ENCODE measurements at regions not wholly inside any gene's neighbourhood (a gene's known extent, or its start where the extent isn't known, plus 50 kb on each side); places are given as distances from the start of the nearest gene placed in this dataset.
"Not testable (repeated sequence)": the region's sequence is repeated elsewhere in the genome, so short reads cannot be mapped to it uniquely, and the experiment has no call there.

- no peak overlapping the region for H3K4me3 ChIP-seq (ENCODE audit: low read length)
- H3K27me3 ChIP-seq (ENCODE audit: insufficient read depth, low read length): no peaks in the 10 kb centered on the region
- no peaks in the 10 kb centered on the region for H3K9me3 ChIP-seq (ENCODE audit: low read depth, low read length)
- H3K4me1 ChIP-seq (ENCODE audit: insufficient read depth, low read length): no peaks in the 10 kb centered on the region
These were observed 454.7 kb downstream of the PYDC2 start for GRCh38 chr3:191915712-191916111.

DNA sequence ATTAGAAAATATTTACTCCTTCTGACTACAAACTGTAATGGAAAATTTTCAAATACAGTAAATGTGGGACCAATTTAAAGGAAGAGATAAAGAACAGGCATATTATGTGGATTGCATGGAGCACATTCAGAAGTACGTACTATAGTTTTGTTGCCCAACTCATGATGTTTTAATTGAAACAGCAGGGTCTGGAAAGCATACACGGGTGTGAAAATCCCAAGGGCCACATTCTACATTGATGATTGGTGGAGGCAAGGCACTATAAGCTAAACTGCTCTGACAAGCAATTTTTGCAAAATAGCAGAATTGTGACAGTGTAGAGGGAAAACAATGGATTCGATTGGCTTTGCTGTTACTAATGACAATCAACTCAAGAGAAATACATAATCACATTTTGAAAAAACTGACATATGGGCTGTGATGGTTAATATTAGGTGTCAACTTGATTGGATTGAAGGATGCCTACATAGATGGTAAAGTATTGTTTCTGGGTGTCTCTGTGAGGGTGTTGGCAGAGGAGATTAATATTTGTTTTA lies 458.6 kb downstream of the PYDC2 start:
- Histone ChIP-seq H3K27me3 (ENCODE audit: insufficient read depth, low read length) (no peaks in the 10 kb centered on the region), H3K9me3 (ENCODE audit: low read depth, low read length) (no peaks in the 10 kb centered on the region), H3K4me3 (ENCODE audit: low read length) (no peak overlapping the region), H3K4me1 (ENCODE audit: insufficient read depth, low read length) (no peaks in the 10 kb centered on the region)

GRCh38 chr3:191922570-191922969 lies 461.6 kb downstream of the PYDC2 start:
- Histone ChIP-seq H3K4me3 (ENCODE audit: low read length) (no peak overlapping the region), H3K27me3 (ENCODE audit: insufficient read depth, low read length) (no peaks in the 10 kb centered on the region), H3K9me3 (ENCODE audit: low read depth, low read length) (no peaks in the 10 kb centered on the region), H3K4me1 (ENCODE audit: insufficient read depth, low read length) (no peaks in the 10 kb centered on the region)

GRCh38 chr3:191927183-191927817 lies 466.3 kb downstream of the PYDC2 start:
- not testable (repeated sequence) for H3K9me3 ChIP-seq (ENCODE audit: low read depth, low read length); H3K4me3 ChIP-seq (ENCODE audit: low read length); H3K4me1 ChIP-seq (ENCODE audit: insufficient read depth, low read length); H3K27me3 ChIP-seq (ENCODE audit: insufficient read depth, low read length)

DNA sequence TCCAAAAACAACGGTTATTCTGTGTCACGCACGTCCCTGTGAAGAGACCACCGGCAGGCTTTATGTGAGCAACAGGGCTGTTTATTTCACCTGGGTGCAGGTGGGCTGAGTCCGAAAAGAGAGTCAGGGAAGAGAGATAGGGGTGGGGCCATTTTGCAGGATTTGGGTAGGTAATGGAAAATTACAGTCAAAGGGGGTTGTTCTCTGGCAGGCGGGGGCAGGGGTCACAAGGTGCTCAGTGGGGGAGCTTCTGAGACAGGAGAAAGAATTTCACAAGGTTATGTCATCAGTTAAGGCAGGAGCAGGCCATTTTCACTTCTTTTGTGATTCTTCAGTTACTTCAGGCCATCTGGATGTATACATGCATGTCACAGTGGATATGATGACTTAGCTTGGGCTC lies 467.0 kb downstream of the PYDC2 start:
- not testable (repeated sequence) for H3K27me3 ChIP-seq (ENCODE audit: insufficient read depth, low read length); H3K4me1 ChIP-seq (ENCODE audit: insufficient read depth, low read length); H3K4me3 ChIP-seq (ENCODE audit: low read length); H3K9me3 ChIP-seq (ENCODE audit: low read depth, low read length)

DNA sequence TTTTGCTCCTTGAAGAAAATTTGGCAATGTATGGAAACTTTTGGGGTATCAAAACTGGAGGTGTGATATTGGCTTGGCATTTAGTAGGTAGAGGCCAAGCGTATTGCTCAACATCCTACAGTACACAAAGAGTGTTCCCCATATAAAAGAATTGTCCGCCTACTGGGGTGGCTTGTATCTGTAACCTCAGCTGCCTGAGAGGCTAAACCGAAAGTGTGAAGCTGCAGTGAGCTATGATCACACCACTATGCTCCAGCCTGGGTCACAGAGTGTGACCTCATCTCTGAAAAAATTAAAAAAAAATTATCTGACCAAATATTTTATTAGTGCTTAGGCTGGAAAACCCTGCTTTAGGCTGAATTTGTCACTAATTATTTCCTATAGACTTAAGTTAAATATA lies 483.9 kb downstream of the PYDC2 start:
- no peak overlapping the region for H3K4me3 ChIP-seq (ENCODE audit: low read length)
- no peaks in the 10 kb centered on the region for H3K27me3 ChIP-seq (ENCODE audit: insufficient read depth, low read length)
- no peaks in the 10 kb centered on the region for H3K9me3 ChIP-seq (ENCODE audit: low read depth, low read length)
- H3K4me1 ChIP-seq (ENCODE audit: insufficient read depth, low read length): no peaks in the 10 kb centered on the region

DNA sequence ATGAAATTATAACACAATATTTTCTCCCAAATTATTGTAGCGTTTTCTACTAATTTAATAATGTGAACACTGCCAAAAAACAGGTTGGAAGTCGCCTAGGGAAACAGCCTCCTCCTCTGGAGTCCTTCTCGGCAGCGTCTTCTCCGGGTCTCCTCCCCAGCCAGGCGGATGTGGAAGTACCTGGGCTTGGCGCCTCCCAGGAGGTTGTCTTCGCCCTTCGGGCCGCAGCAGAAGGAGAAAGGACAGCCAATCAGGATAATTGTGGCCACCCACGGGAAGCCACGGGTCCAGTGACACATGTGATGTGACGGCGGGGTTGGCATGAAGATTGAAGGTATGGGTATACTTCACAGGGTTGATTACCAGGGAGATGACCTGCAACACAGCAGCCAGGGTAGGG lies 491.2 kb downstream of the PYDC2 start:
- Histone ChIP-seq H3K9me3 (ENCODE audit: low read depth, low read length) (no peaks in the 10 kb centered on the region), H3K27me3 (ENCODE audit: insufficient read depth, low read length) (no peaks in the 10 kb centered on the region), H3K4me1 (ENCODE audit: insufficient read depth, low read length) (no peaks in the 10 kb centered on the region), H3K4me3 (ENCODE audit: low read length) (no peak overlapping the region)

GRCh38 chr3:191952609-191953008 lies 491.6 kb downstream of the PYDC2 start:
- no peaks in the 10 kb centered on the region for H3K4me1 ChIP-seq (ENCODE audit: insufficient read depth, low read length)
- H3K27me3 ChIP-seq (ENCODE audit: insufficient read depth, low read length): no peaks in the 10 kb centered on the region
- H3K4me3 ChIP-seq (ENCODE audit: low read length): no peak overlapping the region
- no peaks in the 10 kb centered on the region for H3K9me3 ChIP-seq (ENCODE audit: low read depth, low read length)

GRCh38 chr3:191958980-191959671 lies 498.2 kb downstream of the PYDC2 start:
- Histone ChIP-seq H3K9me3 (ENCODE audit: low read depth, low read length) (no peaks in the 10 kb centered on the region), H3K27me3 (ENCODE audit: insufficient read depth, low read length) (no peaks in the 10 kb centered on the region), H3K4me3 (ENCODE audit: low read length) (no peak overlapping the region)

DNA sequence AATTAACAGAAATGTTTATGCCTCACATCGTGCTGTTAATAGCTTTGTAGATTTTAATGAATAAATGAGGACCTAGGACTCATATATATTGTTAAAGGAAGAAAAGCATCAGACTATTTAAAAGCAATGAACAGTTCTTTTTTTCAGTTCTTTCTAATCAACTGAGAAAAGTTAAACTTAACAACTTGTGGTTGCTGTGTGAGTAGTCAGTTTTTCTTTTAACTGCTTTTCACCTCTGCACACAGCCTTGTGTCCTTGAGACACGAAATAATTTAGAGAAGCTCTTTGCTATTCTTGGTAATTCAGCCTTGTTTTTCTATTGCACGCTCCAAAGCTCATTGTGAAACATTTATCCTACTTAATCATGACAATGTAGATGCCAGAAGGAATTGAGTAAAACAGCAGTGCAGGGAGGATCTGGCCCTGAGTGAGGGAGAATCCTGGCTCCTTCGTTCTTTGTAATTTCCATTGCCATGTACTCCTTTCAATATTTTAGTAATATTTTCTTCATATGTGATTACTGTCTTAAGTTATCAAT lies 499.0 kb downstream of the PYDC2 start:
- Histone ChIP-seq H3K27me3 (ENCODE audit: insufficient read depth, low read length) (no peaks in the 10 kb centered on the region), H3K9me3 (ENCODE audit: low read depth, low read length) (no peaks in the 10 kb centered on the region), H3K4me3 (ENCODE audit: low read length) (no peak overlapping the region), H3K4me1 (ENCODE audit: insufficient read depth, low read length) (no peaks in the 10 kb centered on the region)

More at GRCh38 chr3:191958980-191959671, 498.2 kb downstream of the PYDC2 start:
- no peaks in the 10 kb centered on the region for H3K4me1 ChIP-seq (ENCODE audit: insufficient read depth, low read length)

DNA sequence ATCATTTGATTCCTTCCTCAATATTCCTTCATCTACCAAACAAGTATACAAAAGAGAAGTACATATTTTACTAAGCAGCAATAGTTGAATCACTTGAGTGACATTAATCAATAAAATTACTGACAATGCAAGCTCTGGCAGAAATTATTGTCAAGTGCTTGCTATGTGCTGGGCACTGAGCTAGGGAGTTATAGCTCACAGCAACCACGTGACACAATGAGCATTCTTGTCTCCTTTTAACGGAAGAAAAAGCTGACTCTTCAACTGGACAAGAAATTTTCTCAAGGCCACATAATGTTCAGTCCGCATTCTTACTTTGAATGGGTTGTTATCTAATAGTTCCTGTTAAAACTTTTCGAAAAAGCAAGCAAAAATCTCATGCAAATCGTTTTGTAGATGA lies 500.1 kb downstream of the PYDC2 start:
- Histone ChIP-seq H3K9me3 (ENCODE audit: low read depth, low read length) (no peaks in the 10 kb centered on the region), H3K4me1 (ENCODE audit: insufficient read depth, low read length) (no peaks in the 10 kb centered on the region), H3K27me3 (ENCODE audit: insufficient read depth, low read length) (no peaks in the 10 kb centered on the region), H3K4me3 (ENCODE audit: low read length) (no peak overlapping the region)

DNA sequence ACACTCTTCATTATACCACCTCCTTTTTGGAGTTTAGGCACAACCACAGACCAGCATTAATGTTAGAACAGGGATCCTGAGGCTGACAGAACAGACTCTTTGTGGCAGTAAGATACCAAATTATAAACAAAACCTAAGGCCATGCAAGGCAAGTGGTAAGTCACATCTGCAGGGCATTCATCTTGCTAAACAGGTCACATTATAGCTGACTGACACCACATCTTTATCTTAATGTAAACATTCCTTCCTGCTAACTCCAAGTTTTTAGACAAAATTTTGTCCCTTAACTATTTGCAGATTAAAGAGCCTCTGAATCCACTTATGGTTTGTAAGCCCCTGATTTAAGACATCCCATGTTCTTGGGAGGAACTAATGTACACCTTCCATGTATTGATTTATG lies 500.6 kb downstream of the PYDC2 start:
- Histone ChIP-seq H3K9me3 (ENCODE audit: low read depth, low read length) (no peaks in the 10 kb centered on the region), H3K4me1 (ENCODE audit: insufficient read depth, low read length) (no peaks in the 10 kb centered on the region), H3K27me3 (ENCODE audit: insufficient read depth, low read length) (no peaks in the 10 kb centered on the region), H3K4me3 (ENCODE audit: low read length) (no peak overlapping the region)

DNA sequence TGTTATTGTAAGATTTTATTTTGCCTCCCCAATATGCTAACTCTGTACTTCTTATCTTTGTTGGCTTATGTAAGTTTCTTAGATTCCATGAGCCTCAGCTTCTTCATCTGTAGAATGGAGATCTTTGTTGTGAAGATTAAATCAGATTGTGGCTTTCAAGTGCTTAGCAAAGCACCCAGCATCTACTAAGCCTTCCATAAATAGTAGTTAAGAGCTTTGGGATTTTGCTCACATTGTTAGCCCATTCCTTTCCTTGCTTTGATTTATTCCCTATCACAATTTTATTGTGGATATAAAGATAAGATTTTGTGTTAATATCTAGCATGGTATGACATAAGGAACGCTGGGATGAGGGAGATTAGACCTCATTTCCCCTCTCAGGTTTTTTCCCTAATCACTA lies 501.4 kb downstream of the PYDC2 start:
- no peaks in the 10 kb centered on the region for H3K4me1 ChIP-seq (ENCODE audit: insufficient read depth, low read length)
- no peak overlapping the region for H3K4me3 ChIP-seq (ENCODE audit: low read length)
- H3K9me3 ChIP-seq (ENCODE audit: low read depth, low read length): no peaks in the 10 kb centered on the region
- no peaks in the 10 kb centered on the region for H3K27me3 ChIP-seq (ENCODE audit: insufficient read depth, low read length)

GRCh38 chr3:191963182-191963581 lies 502.2 kb downstream of the PYDC2 start:
- Histone ChIP-seq H3K27me3 (ENCODE audit: insufficient read depth, low read length) (no peaks in the 10 kb centered on the region), H3K4me1 (ENCODE audit: insufficient read depth, low read length) (no peaks in the 10 kb centered on the region), H3K4me3 (ENCODE audit: low read length) (no peak overlapping the region), H3K9me3 (ENCODE audit: low read depth, low read length) (no peaks in the 10 kb centered on the region)

GRCh38 chr3:191966556-191966955 lies 505.6 kb downstream of the PYDC2 start:
- Histone ChIP-seq H3K9me3 (ENCODE audit: low read depth, low read length) (no peaks in the 10 kb centered on the region), H3K4me3 (ENCODE audit: low read length) (no peak overlapping the region), H3K4me1 (ENCODE audit: insufficient read depth, low read length) (no peaks in the 10 kb centered on the region), H3K27me3 (ENCODE audit: insufficient read depth, low read length) (no peaks in the 10 kb centered on the region)

- no peak overlapping the region for H3K4me3 ChIP-seq (ENCODE audit: low read length)
- no peaks in the 10 kb centered on the region for H3K4me1 ChIP-seq (ENCODE audit: insufficient read depth, low read length)
- no peaks in the 10 kb centered on the region for H3K27me3 ChIP-seq (ENCODE audit: insufficient read depth, low read length)
- H3K9me3 ChIP-seq (ENCODE audit: low read depth, low read length): no peaks in the 10 kb centered on the region
These were observed 507.3 kb downstream of the PYDC2 start for GRCh38 chr3:191968299-191968698.
